ENCODE measurements at regions not wholly inside any gene's neighbourhood (a gene's known extent, or its start where the extent isn't known, plus 50 kb on each side); places are given as distances from the start of the nearest gene placed in this dataset.
A peak's percentile ranks its signal among the peaks of the same experiment; 100 is the strongest.

- DNase-seq: no peak
Observed at GRCh38 chr5:56540266-56540665, 275.1 kb upstream of the MAP3K1 start.

- no peak for DNase-seq
Observed at GRCh38 chr5:56538580-56538979, 276.8 kb upstream of the MAP3K1 start.

GRCh38 chr5:56535347-56535746 is 280.0 kb upstream of the MAP3K1 start:
- no peak for DNase-seq

- DNase-seq: peak in 1 of 2 donors; percentile 24
Observed at GRCh38 chr5:56534102-56534829, 281.1 kb upstream of the MAP3K1 start.

- DNase-seq: no peak
Observed at GRCh38 chr5:56532466-56532865, 282.9 kb upstream of the MAP3K1 start.

- DNase-seq: no peak
Observed at GRCh38 chr5:56530626-56531138, 284.7 kb upstream of the MAP3K1 start.

GRCh38 chr5:56529666-56530430 is 285.5 kb upstream of the MAP3K1 start:
- peak in 1 of 2 donors; percentile 21 for DNase-seq

GRCh38 chr5:56527174-56527573 is 288.2 kb upstream of the MAP3K1 start:
- no peak for DNase-seq

GRCh38 chr5:56525113-56525512 is 290.2 kb upstream of the MAP3K1 start:
- DNase-seq: no peak

GRCh38 chr5:56523790-56524575 is 290.9 kb upstream of the ANKRD55 start:
- no peak for DNase-seq

GRCh38 chr5:56522960-56523359 is 289.8 kb upstream of the ANKRD55 start:
- DNase-seq: no peak

GRCh38 chr5:56522169-56522568 is 289.0 kb upstream of the ANKRD55 start:
- no peak for DNase-seq

GRCh38 chr5:56520986-56521730 is 288.0 kb upstream of the ANKRD55 start:
- no peak for DNase-seq

- DNase-seq: no peak
Observed at GRCh38 chr5:56518820-56519219, 285.7 kb upstream of the ANKRD55 start.

- DNase-seq: peak; percentile 25 to 37
Observed at GRCh38 chr5:56517011-56517416, 283.9 kb upstream of the ANKRD55 start.

- no peak for DNase-seq
Observed at GRCh38 chr5:56516441-56516840, 283.3 kb upstream of the ANKRD55 start.

- DNase-seq: no peak
Observed at GRCh38 chr5:56516035-56516434, 282.9 kb upstream of the ANKRD55 start.

- no peak for DNase-seq
Observed at GRCh38 chr5:56515011-56515410, 281.9 kb upstream of the ANKRD55 start.

- no peak for DNase-seq
Observed at GRCh38 chr5:56514245-56514644, 281.1 kb upstream of the ANKRD55 start.

GRCh38 chr5:56513141-56513540 is 280.0 kb upstream of the ANKRD55 start:
- DNase-seq: no peak

- no peak for DNase-seq
Observed at GRCh38 chr5:56512313-56512996, 279.3 kb upstream of the ANKRD55 start.

GRCh38 chr5:56511326-56511841 is 278.3 kb upstream of the ANKRD55 start:
- no peak for DNase-seq
